B cell (primary cell): ENCODE measurements at regions not wholly inside any gene's neighbourhood (a gene's known extent, or its start where the extent isn't known, plus 50 kb on each side); places are given as distances from the start of the nearest gene placed in this dataset.

Experiments
- EZH2 ChIP-seq: IDR thresholded peaks from 2 replicates; pipeline ENCODE4 v1.6.1; 2012; ENCODE audit warnings: borderline replicate concordance, low read depth, mild to moderate bottlenecking, moderate library complexity, low read length; ENCODE audit not compliant: insufficient read depth, poor library complexity, severe bottlenecking
- TF ChIP-seq, protein P1 (sequence below): fragments of 200-600 bp; IDR thresholded peaks from one replicate; pipeline ENCODE4 v1.8.0; 2022; ENCODE audit warnings: antibody characterized with exemption, mild to moderate bottlenecking

- TF ChIP-seq, protein P1, sequence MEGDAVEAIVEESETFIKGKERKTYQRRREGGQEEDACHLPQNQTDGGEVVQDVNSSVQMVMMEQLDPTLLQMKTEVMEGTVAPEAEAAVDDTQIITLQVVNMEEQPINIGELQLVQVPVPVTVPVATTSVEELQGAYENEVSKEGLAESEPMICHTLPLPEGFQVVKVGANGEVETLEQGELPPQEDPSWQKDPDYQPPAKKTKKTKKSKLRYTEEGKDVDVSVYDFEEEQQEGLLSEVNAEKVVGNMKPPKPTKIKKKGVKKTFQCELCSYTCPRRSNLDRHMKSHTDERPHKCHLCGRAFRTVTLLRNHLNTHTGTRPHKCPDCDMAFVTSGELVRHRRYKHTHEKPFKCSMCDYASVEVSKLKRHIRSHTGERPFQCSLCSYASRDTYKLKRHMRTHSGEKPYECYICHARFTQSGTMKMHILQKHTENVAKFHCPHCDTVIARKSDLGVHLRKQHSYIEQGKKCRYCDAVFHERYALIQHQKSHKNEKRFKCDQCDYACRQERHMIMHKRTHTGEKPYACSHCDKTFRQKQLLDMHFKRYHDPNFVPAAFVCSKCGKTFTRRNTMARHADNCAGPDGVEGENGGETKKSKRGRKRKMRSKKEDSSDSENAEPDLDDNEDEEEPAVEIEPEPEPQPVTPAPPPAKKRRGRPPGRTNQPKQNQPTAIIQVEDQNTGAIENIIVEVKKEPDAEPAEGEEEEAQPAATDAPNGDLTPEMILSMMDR = no peak
- no peak for TF ChIP-seq EZH2
Observed at GRCh38 chr2:45269149-45269793, 260.0 kb upstream of the SIX2 start.
